ENCODE measurements at regions not wholly inside any gene's neighbourhood (a gene's known extent, or its start where the extent isn't known, plus 50 kb on each side); places are given as distances from the start of the nearest gene placed in this dataset.

DNA sequence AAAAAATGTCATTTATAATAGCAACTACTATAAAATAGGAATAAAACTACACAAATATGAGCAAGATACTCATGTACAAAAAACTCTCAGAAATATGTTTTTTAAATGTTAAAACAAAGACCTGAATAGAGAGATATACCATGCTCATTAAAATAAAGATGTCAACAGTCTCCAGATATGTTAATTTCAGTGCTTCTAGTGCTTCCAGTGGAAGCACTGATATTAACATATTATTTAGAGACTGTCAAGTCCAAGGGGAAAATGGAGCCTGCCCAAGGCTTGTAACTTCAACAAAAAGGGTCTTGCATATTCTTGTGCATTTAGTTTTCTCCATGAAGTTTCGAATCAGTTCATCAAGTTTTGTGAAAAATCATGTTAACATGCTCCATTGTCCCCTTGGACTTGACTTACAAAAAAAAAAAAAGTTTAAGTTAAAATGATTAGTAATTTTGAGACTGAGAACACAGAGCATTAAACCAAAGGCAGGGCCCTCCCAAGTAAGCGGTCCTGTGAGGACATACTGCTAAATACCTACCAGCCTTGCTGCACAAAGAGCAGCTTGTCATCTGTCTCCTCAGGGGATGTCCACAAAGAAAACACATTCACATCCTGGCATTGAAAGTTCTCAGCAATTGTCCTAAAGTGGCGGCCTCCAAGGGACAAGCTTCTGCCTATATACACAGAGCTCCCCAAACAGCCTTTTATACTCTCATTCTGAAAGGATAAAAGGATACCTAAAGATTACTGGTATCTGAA, 501.9 kb upstream of the CHAC2 start:
- no peak for DNase-seq (ENCODE audit: low read depth)

- DNase-seq (ENCODE audit: low read depth): no peak
Observed at GRCh38 chr2:53260568-53260967, 507.0 kb upstream of the CHAC2 start.

- DNase-seq (ENCODE audit: low read depth): no peak
Observed at GRCh38 chr2:53259395-53260009, 508.1 kb upstream of the CHAC2 start.

GRCh38 chr2:53257287-53257686, 510.3 kb upstream of the CHAC2 start:
- no peak for DNase-seq (ENCODE audit: low read depth)

- no peak for DNase-seq (ENCODE audit: low read depth)
Observed at GRCh38 chr2:53253244-53253643, 514.4 kb upstream of the CHAC2 start.

DNA sequence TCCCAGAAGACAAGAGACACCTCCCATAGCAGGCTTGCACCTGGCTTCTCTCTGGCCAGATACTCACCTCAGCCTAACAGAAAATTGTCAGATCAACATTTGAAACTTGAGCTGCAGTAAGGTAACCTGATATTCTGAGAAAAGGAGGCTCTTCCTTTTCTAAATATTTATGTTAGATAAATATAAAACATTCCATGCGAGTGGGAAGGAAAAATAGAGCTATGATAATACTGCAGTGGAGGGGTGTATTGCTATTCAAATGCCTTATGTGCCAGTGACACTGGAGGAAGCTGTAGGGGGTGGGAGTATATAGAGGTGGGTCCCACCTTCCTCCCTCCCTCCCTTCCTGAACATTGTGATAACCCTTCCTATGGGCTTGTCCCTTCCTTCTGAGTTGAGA, 515.5 kb upstream of the CHAC2 start:
- DNase-seq (ENCODE audit: low read depth): no peak

- DNase-seq (ENCODE audit: low read depth): no peak
Observed at GRCh38 chr2:53247956-53248735, 519.5 kb upstream of the CHAC2 start.

- no peak for DNase-seq (ENCODE audit: low read depth)
Observed at GRCh38 chr2:53243430-53243829, 524.2 kb upstream of the CHAC2 start.

GRCh38 chr2:53242090-53242489, 525.5 kb upstream of the CHAC2 start:
- no peak for DNase-seq (ENCODE audit: low read depth)

DNA sequence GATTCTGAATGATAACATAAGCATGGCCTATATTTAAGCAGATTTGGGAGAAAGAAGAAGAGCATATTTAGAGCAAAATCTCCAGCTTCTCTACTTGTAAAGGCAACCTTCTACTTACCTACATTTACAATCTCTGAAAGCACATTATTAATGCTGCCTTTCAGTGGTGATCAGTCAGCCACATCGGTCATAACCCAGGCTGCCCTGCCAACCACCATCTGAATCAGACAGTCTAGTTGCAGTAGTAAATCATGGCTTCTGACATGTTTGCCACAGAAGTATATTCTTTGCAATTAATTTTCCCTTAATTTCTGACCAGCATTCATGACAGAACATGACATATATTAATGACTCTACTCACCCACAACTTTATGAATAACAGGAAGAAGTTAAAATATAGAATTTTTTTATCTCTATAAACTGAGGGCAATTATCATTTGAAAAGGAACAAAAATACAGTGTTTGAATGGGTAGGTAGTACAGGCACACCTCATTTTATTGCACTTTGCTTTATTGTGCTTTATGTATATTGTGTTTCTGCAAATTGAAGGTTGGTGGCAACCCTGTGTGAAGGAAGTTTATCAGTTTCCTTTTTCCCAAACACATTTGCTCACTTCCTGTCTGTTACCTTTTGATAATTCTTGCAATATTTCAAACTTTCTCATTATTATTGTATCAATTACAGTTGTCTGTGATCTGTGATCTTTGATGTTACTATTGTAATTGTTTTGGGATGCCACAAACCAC, 531.6 kb upstream of the CHAC2 start:
- DNase-seq (ENCODE audit: low read depth): peak; percentile 84

DNA sequence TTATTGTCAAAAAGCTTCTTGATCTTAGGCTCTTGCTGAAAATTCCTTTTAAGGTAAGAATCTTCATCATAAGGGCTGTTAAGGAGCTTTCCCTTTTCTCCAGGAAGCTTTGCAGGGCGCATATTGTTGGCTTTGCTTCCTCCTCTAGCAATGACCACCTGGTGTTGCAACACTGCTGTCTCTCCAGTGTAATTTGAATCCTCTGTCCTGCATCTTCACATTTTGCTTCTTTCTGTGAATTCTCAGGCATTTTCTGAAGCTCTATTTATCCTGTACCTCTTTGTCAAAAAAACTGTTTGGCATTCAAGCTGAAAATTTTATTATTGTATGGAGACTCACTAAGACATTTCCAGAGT, 533.1 kb upstream of the CHAC2 start:
- peak; percentile 66 for DNase-seq (ENCODE audit: low read depth)

- no peak for DNase-seq (ENCODE audit: low read depth)
Observed at GRCh38 chr2:53233759-53234547, 533.7 kb upstream of the CHAC2 start.

DNA sequence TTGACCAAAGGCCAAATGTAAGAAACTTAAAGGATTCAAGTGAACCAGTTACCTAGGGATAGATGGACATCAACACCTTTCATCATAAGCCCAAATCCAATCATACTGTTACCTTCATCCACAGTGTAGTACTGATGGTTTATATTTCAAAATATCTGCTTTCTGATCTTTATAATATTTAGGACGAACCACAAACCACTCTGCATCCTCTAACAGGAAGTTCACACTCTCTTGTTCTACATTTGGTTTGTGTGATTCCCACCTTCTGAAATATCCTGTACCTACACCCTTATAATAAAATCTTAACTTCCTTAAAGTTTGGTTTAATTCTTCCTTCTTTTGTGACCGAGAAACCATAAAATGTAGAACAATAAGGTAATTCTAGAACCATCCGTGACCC, 535.7 kb upstream of the CHAC2 start:
- no peak for DNase-seq (ENCODE audit: low read depth)

DNA sequence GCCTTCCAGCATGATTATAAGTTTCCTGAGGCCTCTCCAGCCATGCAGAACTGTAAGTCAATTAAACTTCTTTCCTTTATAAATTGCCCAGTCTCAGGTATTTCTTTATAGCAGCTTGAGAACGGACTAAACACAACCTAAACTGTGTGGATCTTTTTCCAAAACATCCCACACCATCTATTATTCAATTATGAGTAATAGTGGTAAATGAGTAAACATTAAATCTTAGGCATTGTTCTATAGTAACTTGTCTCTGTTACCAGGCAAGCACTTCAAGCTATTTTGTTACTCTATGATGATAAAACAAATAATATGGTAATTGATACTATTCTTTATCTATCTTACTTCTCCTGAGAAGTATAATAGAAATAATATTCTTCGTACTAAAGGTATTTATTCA, 536.9 kb upstream of the CHAC2 start:
- peak; percentile 11 for DNase-seq (ENCODE audit: low read depth)

DNA sequence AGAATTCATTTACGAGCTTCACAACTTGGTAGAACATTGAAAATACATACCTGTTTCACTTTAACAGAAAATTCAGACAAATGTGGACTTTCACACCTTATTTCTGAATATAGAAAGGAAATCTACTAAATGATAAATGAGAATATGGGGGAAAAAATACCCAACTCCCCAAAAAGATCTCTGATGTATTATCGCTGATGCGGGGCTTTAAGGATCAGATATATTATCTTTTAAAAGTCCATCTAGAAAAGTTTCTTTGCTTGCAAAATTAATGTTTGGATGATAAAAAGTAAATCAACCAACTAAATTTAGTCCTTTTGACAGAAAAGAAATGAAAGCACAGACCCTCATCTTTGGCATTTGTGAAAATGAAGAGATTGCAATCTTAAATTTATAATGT, 540.1 kb upstream of the CHAC2 start:
- DNase-seq (ENCODE audit: low read depth): no peak

- no peak for DNase-seq (ENCODE audit: low read depth)
Observed at GRCh38 chr2:53220969-53221368, 546.6 kb upstream of the CHAC2 start.

- no peak for DNase-seq (ENCODE audit: low read depth)
Observed at GRCh38 chr2:53217250-53217649, 550.4 kb upstream of the CHAC2 start.

DNA sequence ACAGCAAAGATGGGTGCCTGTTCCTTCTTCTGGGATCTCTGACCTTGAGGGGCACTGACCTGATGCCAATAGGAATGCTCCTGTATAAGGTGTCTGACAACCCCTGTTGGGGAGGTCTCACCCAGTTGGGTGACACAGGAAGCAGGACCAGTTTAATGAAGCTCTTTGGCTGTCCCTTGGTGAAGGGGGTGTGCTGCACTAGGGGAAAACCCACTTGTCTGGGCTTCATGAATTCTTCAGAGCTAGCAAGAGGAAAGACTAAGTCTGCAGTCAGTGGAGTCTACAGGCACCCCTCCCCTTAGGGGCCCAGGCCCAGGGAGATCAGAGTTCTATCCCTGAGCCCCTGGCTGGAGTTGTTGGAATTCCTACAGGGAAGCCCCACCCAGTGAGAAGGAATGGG, 550.8 kb upstream of the CHAC2 start:
- no peak for DNase-seq (ENCODE audit: low read depth)

GRCh38 chr2:53212576-53212975, 555.0 kb upstream of the CHAC2 start:
- DNase-seq (ENCODE audit: low read depth): no peak

DNA sequence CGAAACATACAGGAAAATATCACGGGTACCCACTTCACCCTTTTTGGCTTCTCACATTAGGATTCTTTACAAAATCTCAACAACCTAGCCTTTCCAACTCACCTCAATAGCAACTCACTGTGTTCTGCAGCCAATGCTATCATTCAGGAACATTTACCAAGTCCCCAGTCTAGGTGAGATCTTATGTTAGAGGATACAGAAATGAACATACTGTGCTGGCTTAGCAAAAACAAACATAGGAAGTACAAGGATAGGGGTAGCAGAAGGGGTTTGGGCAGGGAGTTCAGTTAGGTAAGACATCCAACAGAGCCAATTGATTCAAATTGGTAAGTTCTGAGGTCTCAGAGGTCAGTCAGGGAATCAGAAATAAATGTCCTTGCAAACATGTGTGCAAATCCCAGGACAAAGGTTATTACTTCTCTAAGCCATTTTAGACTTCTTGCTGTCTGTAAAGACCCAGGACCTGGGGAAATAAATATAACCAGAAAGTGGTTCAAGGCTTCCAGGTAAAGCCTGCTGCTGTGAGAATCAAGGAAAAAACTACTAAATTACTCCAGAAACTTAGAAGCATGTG, 556.3 kb upstream of the CHAC2 start:
- no peak for DNase-seq (ENCODE audit: low read depth)

GRCh38 chr2:53210538-53210937, 557.1 kb upstream of the CHAC2 start:
- DNase-seq (ENCODE audit: low read depth): no peak
